ENCODE measurements at regions not wholly inside any gene's neighbourhood (a gene's known extent, or its start where the extent isn't known, plus 50 kb on each side); places are given as distances from the start of the nearest gene placed in this dataset.

- TF ChIP-seq ZNF462 (CRISPR knock-in tag; IDR thresholded peaks at IDR 0.05), result no peak
- no peak for TF ChIP-seq CTCF (conservative IDR thresholded peaks at IDR 0.05; ENCODE audit: low read depth in 2 of 2)
- TF ChIP-seq CREB1 (CRISPR knock-in tag; IDR thresholded peaks at IDR 0.05; ENCODE audit: low read depth), result no peak
- no peak for TF ChIP-seq ZNF331 (CRISPR knock-in tag; IDR thresholded peaks at IDR 0.05; ENCODE audit: low read depth)
Measured at GRCh38 chr16:5601957-5602356, 504.4 kb upstream of the EEF2KMT start (continued).

- ATAC-seq (no peak), DNase-seq (ENCODE audit: low spot score) (no peak)
- Mint-ChIP-seq H3K9me3 (peaks cover 7% of the 10 kb centered on the region; the same call in 2 of the 3 replicates), H3K27ac (no peak overlapping the region), H3K36me3 (ENCODE audit: low read depth) (peaks cover 11% of the 10 kb centered on the region), H3K4me1 (peaks cover 7% of the 10 kb centered on the region), H3K27me3 (ENCODE audit: insufficient read depth, low read depth, poor library complexity) (peaks cover 4% of the 10 kb centered on the region), H3K4me3 (no peak overlapping the region)
- H3K36me3 ChIP-seq (ENCODE audit: insufficient read depth), result no peaks in the 10 kb centered on the region
- no peak overlapping the region for H2AFZ ChIP-seq
- H3K79me2 ChIP-seq (replicated peaks; ENCODE audit: insufficient read depth), result no peaks in the 10 kb centered on the region
- H3K9me2 ChIP-seq (ENCODE audit: insufficient read depth), result peaks cover 8% of the 10 kb centered on the region
- H4K20me1 ChIP-seq (replicated peaks; ENCODE audit: insufficient read depth), result no peaks in the 10 kb centered on the region
- H3F3A ChIP-seq (replicated peaks; ENCODE audit: low read depth), result no peaks in the 10 kb centered on the region
- H3K4me3 ChIP-seq, result no peak overlapping the region
- peaks cover 7% of the 10 kb centered on the region for H3K4me1 ChIP-seq (ENCODE audit: insufficient read depth)
- H3K27ac ChIP-seq (ENCODE audit: low read depth), result no peak overlapping the region
- no peak overlapping the region for H3K4me2 ChIP-seq
- no peaks in the 10 kb centered on the region for H3K27me3 ChIP-seq (ENCODE audit: insufficient read depth)
- TF ChIP-seq ZNF331 (CRISPR knock-in tag; IDR thresholded peaks at IDR 0.05; ENCODE audit: low read depth) (no peak), REST (IDR thresholded peaks at IDR 0.05; ENCODE audit: unreplicated experiment) (no peak)
Measured at GRCh38 chr16:5598793-5599192, 501.2 kb upstream of the EEF2KMT start.
